HepG2 (cell line): ENCODE measurements at regions not wholly inside any gene's neighbourhood (a gene's known extent, or its start where the extent isn't known, plus 50 kb on each side); places are given as distances from the start of the nearest gene placed in this dataset.

ENCODE experiments used
- ATAC-seq: fragments of 200-7000 bp; cut with Tn5 transposase; 3 replicates; pipeline ENCODE4 v1.9.1; 2020; ENCODE audit warnings: mild to moderate bottlenecking, moderate library complexity
- BruUV-seq: library from RNA; stranded (reverse); fragments of 400-500 nt; replicated peaks from 2 replicates; lab custom pipeline; 2021; lab: Mats Ljungman, UMichigan
- CTCF ChIA-PET: fragments of 300-600 bp; formaldehyde crosslinking; extraction: SDS; loops from one replicate; lab custom pipeline; 2021; ENCODE audit warnings: low total read pairs, inconsistent platforms, low intra/inter-chr PET ratio; lab: Yijun Ruan, JAX
- POLR2A ChIA-PET: fragments of 350-600 bp; sonication (Branson Sonifier 250); formaldehyde crosslinking; loops from one replicate; lab custom pipeline; 2020; ENCODE audit warnings: antibody characterized with exemption, inconsistent platforms; lab: Yijun Ruan, JAX
- DNase-seq: peaks from one replicate; pipeline ENCODE4 v3.0.0-alpha.2; 2015; ENCODE audit warnings: low spot score
- FAIRE-seq: peaks from 3 replicates; lab custom pipeline; 2011; peaks lifted over from hg19 to GRCh38; lab: Jason Lieb, UNC
- H2AFZ ChIP-seq: one replicate; pipeline ENCODE4 v1.6.1; 2011; ENCODE audit warnings: low read length, inconsistent platforms
- H3K27ac ChIP-seq: fragments of 300-600 bp; 3 replicates; pipeline ENCODE4 v1.8.0; 2011; ENCODE audit warnings: mixed run types, mild to moderate bottlenecking, mixed read lengths, low read length, inconsistent platforms; ENCODE audit not compliant: insufficient read depth; ENCODE audit errors: extremely low read length
- H3K27me3 ChIP-seq, 2 experiments: fragments of 200-600 bp in 1 of 2; 2 replicates in 1 of 2; 3 replicates in 1 of 2; pipeline versions ENCODE4 v1.6.0 to v1.8.0; 2011; ENCODE audit warnings: low read length in 2 of 2, mild to moderate bottlenecking in 2 of 2, moderate library complexity in 2 of 2, inconsistent platforms in 1 of 2; ENCODE audit not compliant: insufficient read depth in 2 of 2, control insufficient read depth in 1 of 2
- H3K36me3 ChIP-seq, 2 experiments: fragments of 200-600 bp in 1 of 2; replicated peaks in 1 of 2; 2 replicates in 1 of 2; 3 replicates in 1 of 2; pipeline versions ENCODE4 v1.5.1 to v1.8.0; 2011; ENCODE audit warnings: low read length in 2 of 2, inconsistent platforms in 1 of 2; ENCODE audit not compliant: insufficient read depth in 2 of 2, control insufficient read depth in 1 of 2
- H3K4me1 ChIP-seq: 2 replicates; pipeline ENCODE4 v1.5.1; 2012; ENCODE audit warnings: low read length, inconsistent platforms; ENCODE audit not compliant: insufficient read depth
- H3K4me2 ChIP-seq: 2 replicates; pipeline ENCODE4 v1.6.0; 2011; ENCODE audit warnings: low read depth, low read length, inconsistent platforms
- H3K4me3 ChIP-seq, 3 experiments: fragments of 200-600 bp in 1 of 3; sonication (generic), shearing (Covaris generic) in 1 of 3; replicated peaks in 1 of 3; 2 replicates each; pipeline ENCODE4 v1.5.1; 2011 to 2016; ENCODE audit warnings: low read length in 3 of 3, inconsistent platforms in 2 of 3, low read depth in 2 of 3, mild to moderate bottlenecking in 2 of 3, control low read depth in 1 of 3, mixed read lengths in 1 of 3; ENCODE audit not compliant: insufficient read depth in 1 of 3
- H3K79me2 ChIP-seq: one replicate; pipeline ENCODE4 v1.6.1; 2011; ENCODE audit warnings: low read length, inconsistent platforms; ENCODE audit not compliant: insufficient read depth
- H3K9ac ChIP-seq: 2 replicates; pipeline ENCODE4 v1.6.0; 2011; ENCODE audit warnings: mild to moderate bottlenecking, low read depth, low read length, inconsistent platforms; ENCODE audit not compliant: insufficient read depth
- H3K9me3 ChIP-seq: 2 replicates; pipeline ENCODE4 v1.5.1; 2012; ENCODE audit warnings: mild to moderate bottlenecking, low read length
- H4K20me1 ChIP-seq: 2 replicates; pipeline ENCODE4 v1.6.0; 2011; ENCODE audit warnings: inconsistent platforms, mild to moderate bottlenecking, low read length, moderate library complexity; ENCODE audit not compliant: insufficient read depth
- ERF ChIP-seq: IDR thresholded peaks from 2 replicates; pipeline ENCODE4 v1.6.1; 2018; ENCODE audit warnings: missing biosample characterization, missing genetic modification reagents
- HOXA7 ChIP-seq: sonication (generic); formaldehyde crosslinking; IDR thresholded peaks from 2 replicates; pipeline ENCODE4 v1.8.1; 2022; ENCODE audit warnings: mild to moderate bottlenecking, missing genetic modification reagents, moderate library complexity
- NONO ChIP-seq, 2 experiments: fragments of 450-650 bp in 1 of 2; sonication (generic) in 1 of 2; formaldehyde crosslinking in 1 of 2; IDR thresholded peaks in 1 of 2; conservative IDR thresholded peaks in 1 of 2; 2 replicates each; pipeline versions ENCODE4 v1.6.1 to v1.8.0; 2017 to 2022; ENCODE audit warnings: mild to moderate bottlenecking in 1 of 2, missing genetic modification reagents in 1 of 2, moderate library complexity in 1 of 2
- RBM22 ChIP-seq: fragments of 200-400 bp; formaldehyde crosslinking; optimal IDR thresholded peaks from 2 replicates; pipeline ENCODE3; 2017; ENCODE audit warnings: mild to moderate bottlenecking, low read length, moderate library complexity
- SOX5 ChIP-seq: IDR thresholded peaks from 2 replicates; pipeline ENCODE4 v1.6.1; 2016; ENCODE audit warnings: borderline replicate concordance
- THYN1 ChIP-seq: sonication (generic); formaldehyde crosslinking; IDR thresholded peaks from 2 replicates; pipeline ENCODE4 v1.8.1; 2023; ENCODE audit warnings: low read depth, mild to moderate bottlenecking, moderate library complexity, missing genetic modification reagents, borderline replicate concordance
- ZFY ChIP-seq: sonication (generic); formaldehyde crosslinking; IDR thresholded peaks from 2 replicates; pipeline ENCODE4 v1.4.0; 2020; ENCODE audit warnings: missing genetic modification reagents
- ZNF317 ChIP-seq: sonication (generic); formaldehyde crosslinking; IDR thresholded peaks from 2 replicates; pipeline ENCODE4 v1.5.0; 2020; ENCODE audit warnings: mild to moderate bottlenecking, missing genetic modification reagents
- ZNF570 ChIP-seq: sonication (generic); formaldehyde crosslinking; IDR thresholded peaks from 2 replicates; pipeline ENCODE4 v1.4.0; 2020; ENCODE audit warnings: mild to moderate bottlenecking, missing genetic modification reagents, borderline replicate concordance
- WGBS: methylation state at CpG from one replicate; pipeline ENCODE4 v1.1.6; 2017; ENCODE audit warnings: low lambda C conversion rate; 5-methylcytosine and 5-hydroxymethylcytosine counted together
- in situ Hi-C: cut with HindIII; loops from 2 replicates; pipeline ENCODE4 v1.10.0; 2017; ENCODE audit warnings: low pct_unique_long_range_greater_than_20kb; ENCODE audit not compliant: extremely low pct_ligation_motif_present
- intact Hi-C: fragments of 100-400 bp; cut with micrococcal nuclease; formaldehyde crosslinking; loops from one replicate; pipeline ENCODE4 v1.10.0; 2022; ENCODE audit not compliant: unreplicated experiment
- TF ChIP-seq, protein P1 (sequence below): sonication (generic); formaldehyde crosslinking; IDR thresholded peaks from 2 replicates; pipeline ENCODE4 v1.4.0; 2020; ENCODE audit warnings: mild to moderate bottlenecking, missing genetic modification reagents
- TF ChIP-seq, protein P2 (sequence below), 2 experiments: sonication (generic) in 1 of 2; formaldehyde crosslinking in 1 of 2; IDR thresholded peaks; 2 replicates each; pipeline versions ENCODE4 v1.5.1 to v1.6.1; 2011 to 2020; ENCODE audit warnings: borderline replicate concordance in 1 of 2, low read depth in 1 of 2, low read length in 1 of 2, mild to moderate bottlenecking in 1 of 2, missing genetic modification reagents in 1 of 2, moderate library complexity in 1 of 2
- TF ChIP-seq, protein P3 (sequence below): sonication (generic); formaldehyde crosslinking; IDR thresholded peaks from 2 replicates; pipeline ENCODE4 v1.8.1; 2023; ENCODE audit warnings: missing genetic modification reagents, inconsistent platforms, borderline replicate concordance
- TF ChIP-seq, protein P4 (sequence below): sonication (generic); formaldehyde crosslinking; IDR thresholded peaks from 2 replicates; pipeline ENCODE4 v1.8.1; 2023; ENCODE audit warnings: mild to moderate bottlenecking, missing genetic modification reagents, borderline replicate concordance

DNA sequence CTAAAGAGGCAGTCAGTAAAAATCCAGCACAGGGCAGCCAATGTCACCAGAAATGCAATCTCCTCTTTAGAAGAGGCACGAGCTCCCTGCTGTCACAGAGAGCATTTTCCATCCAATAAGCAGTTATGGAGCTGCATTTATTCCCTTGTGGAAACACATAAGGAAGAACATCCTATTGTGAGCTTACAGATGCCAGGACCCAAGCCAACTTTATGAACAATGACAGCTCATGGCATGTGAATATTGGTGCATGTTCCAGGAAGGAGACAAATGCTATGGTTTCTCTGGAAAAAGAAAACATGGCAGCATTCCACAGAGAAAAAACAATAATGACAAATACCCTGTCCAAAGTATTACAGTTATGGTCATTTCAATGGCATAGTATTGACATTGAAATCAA is 955.6 kb downstream of the UQCRFS1 start:
- TF ChIP-seq, protein P1, sequence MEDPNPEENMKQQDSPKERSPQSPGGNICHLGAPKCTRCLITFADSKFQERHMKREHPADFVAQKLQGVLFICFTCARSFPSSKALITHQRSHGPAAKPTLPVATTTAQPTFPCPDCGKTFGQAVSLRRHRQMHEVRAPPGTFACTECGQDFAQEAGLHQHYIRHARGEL (CRISPR knock-in tag): no peak
- no peak for TF ChIP-seq ZNF570 (CRISPR knock-in tag)
- TF ChIP-seq, protein P2, sequence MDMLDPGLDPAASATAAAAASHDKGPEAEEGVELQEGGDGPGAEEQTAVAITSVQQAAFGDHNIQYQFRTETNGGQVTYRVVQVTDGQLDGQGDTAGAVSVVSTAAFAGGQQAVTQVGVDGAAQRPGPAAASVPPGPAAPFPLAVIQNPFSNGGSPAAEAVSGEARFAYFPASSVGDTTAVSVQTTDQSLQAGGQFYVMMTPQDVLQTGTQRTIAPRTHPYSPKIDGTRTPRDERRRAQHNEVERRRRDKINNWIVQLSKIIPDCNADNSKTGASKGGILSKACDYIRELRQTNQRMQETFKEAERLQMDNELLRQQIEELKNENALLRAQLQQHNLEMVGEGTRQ (IDR thresholded peaks at IDR 0.05; ENCODE audit: low read depth, low read length): no peak
- TF ChIP-seq, protein P2 (CRISPR knock-in tag; IDR thresholded peaks at IDR 0.05; ENCODE audit: borderline replicate concordance): no peak
- no peak for TF ChIP-seq ZFY
- TF ChIP-seq, protein P3, sequence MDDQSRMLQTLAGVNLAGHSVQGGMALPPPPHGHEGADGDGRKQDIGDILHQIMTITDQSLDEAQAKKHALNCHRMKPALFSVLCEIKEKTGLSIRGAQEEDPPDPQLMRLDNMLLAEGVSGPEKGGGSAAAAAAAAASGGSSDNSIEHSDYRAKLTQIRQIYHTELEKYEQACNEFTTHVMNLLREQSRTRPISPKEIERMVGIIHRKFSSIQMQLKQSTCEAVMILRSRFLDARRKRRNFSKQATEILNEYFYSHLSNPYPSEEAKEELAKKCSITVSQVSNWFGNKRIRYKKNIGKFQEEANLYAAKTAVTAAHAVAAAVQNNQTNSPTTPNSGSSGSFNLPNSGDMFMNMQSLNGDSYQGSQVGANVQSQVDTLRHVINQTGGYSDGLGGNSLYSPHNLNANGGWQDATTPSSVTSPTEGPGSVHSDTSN (CRISPR knock-in tag): no peak
- no peak for TF ChIP-seq NONO (IDR thresholded peaks at IDR 0.05)
- no peak for TF ChIP-seq NONO (CRISPR knock-in tag; conservative IDR thresholded peaks at IDR 0.05)
- TF ChIP-seq ERF: no peak
- no peak for TF ChIP-seq THYN1 (CRISPR knock-in tag)
- no peak for TF ChIP-seq ZNF317 (CRISPR knock-in tag)
- TF ChIP-seq, protein P4, sequence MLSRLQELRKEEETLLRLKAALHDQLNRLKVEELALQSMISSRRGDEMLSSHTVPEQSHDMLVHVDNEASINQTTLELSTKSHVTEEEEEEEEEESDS (CRISPR knock-in tag): no peak
- no peak for TF ChIP-seq SOX5 (CRISPR knock-in tag)
- TF ChIP-seq HOXA7: no peak
- TF ChIP-seq RBM22: no peak
- ATAC-seq (no peak), FAIRE-seq (no peak), DNase-seq (no peak)
- intact Hi-C loops (no loop called here), in situ Hi-C loops (no loop called here)
- Histone ChIP-seq H3K4me3 (no peak overlapping the region), H2AFZ (no peak overlapping the region), H3K79me2 (no peaks in the 10 kb centered on the region), H3K27me3 (no peaks in the 10 kb centered on the region), H4K20me1 (no peaks in the 10 kb centered on the region), H3K9me3 (peaks cover 87% of the 10 kb centered on the region), H3K36me3 (no peaks in the 10 kb centered on the region), H3K4me1 (no peaks in the 10 kb centered on the region), H3K9ac (no peak overlapping the region), H3K4me2 (no peak overlapping the region), H3K27ac (no peak overlapping the region)
- ChIA-PET CTCF (no interaction called here), POLR2A (no interaction called here)
- no TSS peak for BruUV-seq
- WGBS: 0% methylated on average over 1 of the region's 1 CpG
